H9 (cell line): ENCODE measurements at regions not wholly inside any gene's neighbourhood (a gene's known extent, or its start where the extent isn't known, plus 50 kb on each side); places are given as distances from the start of the nearest gene placed in this dataset.

Source experiments
- DNase-seq: peaks from one replicate; pipeline ENCODE4 v3.0.0-alpha.2; 2017
- H2AFZ ChIP-seq: one replicate; pipeline ENCODE4 v1.6.1; 2013; ENCODE audit warnings: mild to moderate bottlenecking, low read length, control low read depth, moderate library complexity
- H2AK5ac ChIP-seq: 2 replicates; pipeline ENCODE4 v1.6.1; 2013; ENCODE audit warnings: low read length, control low read depth, mixed read lengths; ENCODE audit not compliant: insufficient read length
- H2BK120ac ChIP-seq: one replicate; pipeline ENCODE4 v1.6.1; 2013; ENCODE audit warnings: low read depth, mild to moderate bottlenecking, low read length, control low read depth, inconsistent platforms; ENCODE audit not compliant: poor library complexity, severe bottlenecking
- H2BK12ac ChIP-seq: 2 replicates; pipeline ENCODE4 v1.6.1; 2013; ENCODE audit warnings: low read length, control low read depth, mixed read lengths, low read depth; ENCODE audit not compliant: insufficient read length
- H2BK15ac ChIP-seq: 2 replicates; pipeline ENCODE4 v1.6.1; 2013; ENCODE audit warnings: low read depth, low read length, control low read depth
- H2BK20ac ChIP-seq: one replicate; pipeline ENCODE4 v1.6.1; 2013; ENCODE audit warnings: low read depth, mild to moderate bottlenecking, low read length, control low read depth, inconsistent platforms; ENCODE audit not compliant: poor library complexity, severe bottlenecking
- H2BK5ac ChIP-seq: 2 replicates; pipeline ENCODE4 v1.6.1; 2013; ENCODE audit warnings: low read length, control low read depth, mixed read lengths; ENCODE audit not compliant: insufficient read length
- H3K14ac ChIP-seq: 2 replicates; pipeline ENCODE4 v1.6.1; 2013; ENCODE audit warnings: low read length, control low read depth; ENCODE audit not compliant: insufficient read depth
- H3K18ac ChIP-seq: 2 replicates; pipeline ENCODE4 v1.6.1; 2013; ENCODE audit warnings: low read depth, mild to moderate bottlenecking, mixed read lengths, low read length, control low read depth; ENCODE audit not compliant: insufficient read length
- H3K23ac ChIP-seq: 2 replicates; pipeline ENCODE4 v1.6.1; 2013; ENCODE audit warnings: low read length, control low read depth, mixed read lengths, low read depth; ENCODE audit not compliant: insufficient read length
- H3K23me2 ChIP-seq: 2 replicates; pipeline ENCODE4 v1.6.1; 2013; ENCODE audit warnings: low read depth, mild to moderate bottlenecking, mixed read lengths, low read length, control low read depth; ENCODE audit not compliant: insufficient read length, poor library complexity, severe bottlenecking
- H3K27ac ChIP-seq: 2 replicates; pipeline ENCODE4 v1.5.1; 2013; ENCODE audit warnings: low read length, control low read depth, mixed read lengths, low read depth; ENCODE audit not compliant: insufficient read length
- H3K27me3 ChIP-seq: 2 replicates; pipeline ENCODE4 v1.6.1; 2013; ENCODE audit warnings: low read length, control low read depth, inconsistent platforms; ENCODE audit not compliant: insufficient read depth
- H3K4ac ChIP-seq: 2 replicates; pipeline ENCODE4 v1.6.1; 2013; ENCODE audit warnings: low read depth, mild to moderate bottlenecking, control low read depth, inconsistent platforms, low read length, moderate library complexity
- H3K4me1 ChIP-seq: 2 replicates; pipeline ENCODE4 v1.6.1; 2013; ENCODE audit warnings: low read length, control low read depth, inconsistent platforms; ENCODE audit not compliant: insufficient read depth
- H3K4me2 ChIP-seq: 2 replicates; pipeline ENCODE4 v1.6.1; 2013; ENCODE audit warnings: low read length, control low read depth, mixed read lengths; ENCODE audit not compliant: insufficient read length, insufficient read depth
- H3K56ac ChIP-seq: 2 replicates; pipeline ENCODE4 v1.6.1; 2013; ENCODE audit warnings: low read depth, mild to moderate bottlenecking, mixed read lengths, low read length, control low read depth; ENCODE audit not compliant: insufficient read length
- H3K79me1 ChIP-seq: 2 replicates; pipeline ENCODE4 v1.6.1; 2013; ENCODE audit warnings: low read depth, mild to moderate bottlenecking, moderate library complexity, low read length, control low read depth, inconsistent platforms; ENCODE audit not compliant: insufficient read depth, poor library complexity, severe bottlenecking
- H3K79me2 ChIP-seq: 2 replicates; pipeline ENCODE4 v1.6.1; 2013; ENCODE audit warnings: low read length, control low read depth, inconsistent platforms; ENCODE audit not compliant: insufficient read depth
- H3K9ac ChIP-seq: 2 replicates; pipeline ENCODE4 v1.6.1; 2013; ENCODE audit warnings: low read length, control low read depth, mixed read lengths; ENCODE audit not compliant: insufficient read length; ENCODE audit errors: extremely low read depth
- H3K9me3 ChIP-seq: one replicate; pipeline ENCODE4 v1.6.1; 2013; ENCODE audit warnings: low read depth, low read length, inconsistent platforms; ENCODE audit not compliant: control insufficient read depth
- H3T11ph ChIP-seq: one replicate; pipeline ENCODE4 v1.6.1; 2013; ENCODE audit warnings: mild to moderate bottlenecking, low read length, control low read depth, inconsistent platforms
- H4K20me1 ChIP-seq: one replicate; pipeline ENCODE4 v1.6.1; 2013; ENCODE audit not compliant: control insufficient read depth, insufficient read length, insufficient read depth
- H4K5ac ChIP-seq: 2 replicates; pipeline ENCODE4 v1.6.1; 2013; ENCODE audit warnings: low read depth, mild to moderate bottlenecking, mixed read lengths, low read length, control low read depth; ENCODE audit not compliant: insufficient read length
- H4K8ac ChIP-seq: replicated peaks from 2 replicates; pipeline ENCODE4 v1.6.1; 2013; ENCODE audit warnings: low read length, control low read depth, mixed read lengths, low read depth; ENCODE audit not compliant: insufficient read length
- H4K91ac ChIP-seq: 2 replicates; pipeline ENCODE4 v1.6.1; 2013; ENCODE audit warnings: low read depth, mild to moderate bottlenecking, moderate library complexity, mixed read lengths, low read length, control low read depth; ENCODE audit not compliant: insufficient read length
- H3K27ac Mint-ChIP-seq, 3 experiments: 2 replicates in 2 of 3; 3 replicates in 1 of 3; pipeline ENCODE4 v1.8.0; 2020 to 2021; ENCODE audit warnings: mixed read lengths in 3 of 3, mild to moderate bottlenecking in 1 of 3, moderate library complexity in 1 of 3
- H3K27me3 Mint-ChIP-seq: 2 replicates; pipeline ENCODE4 v1.8.0; 2021; ENCODE audit warnings: low read depth, mild to moderate bottlenecking, moderate library complexity, mixed read lengths
- H3K36me3 Mint-ChIP-seq, 3 experiments: 2 replicates in 2 of 3; 3 replicates in 1 of 3; pipeline ENCODE4 v1.8.0; 2020 to 2021; ENCODE audit warnings: low read depth in 3 of 3, mixed read lengths in 3 of 3; ENCODE audit not compliant: insufficient read depth in 1 of 3
- H3K4me1 Mint-ChIP-seq, 2 experiments: 2 replicates each; pipeline ENCODE4 v1.8.0; 2020; ENCODE audit warnings: mixed read lengths in 2 of 2
- H3K4me3 Mint-ChIP-seq, 2 experiments: 2 replicates in 1 of 2; 3 replicates in 1 of 2; pipeline ENCODE4 v1.8.0; 2020 to 2021; ENCODE audit warnings: mild to moderate bottlenecking in 2 of 2, mixed read lengths in 2 of 2, moderate library complexity in 1 of 2
- H3K9me3 Mint-ChIP-seq, 2 experiments: 2 replicates in 1 of 2; 3 replicates in 1 of 2; pipeline ENCODE4 v1.8.0; 2020; ENCODE audit warnings: mild to moderate bottlenecking in 2 of 2, mixed read lengths in 2 of 2, moderate library complexity in 1 of 2
- WGBS: extraction: QIAGEN DNeasy Blood & Tissue Kit; methylation state at CpG from one replicate; pipeline ENCODE4 v1.1.7; 2013; ENCODE audit warnings: missing lambda C conversion rate, low lambda C conversion rate, mixed read lengths; ENCODE audit not compliant: insufficient read length; ENCODE audit errors: extremely low coverage; 5-methylcytosine and 5-hydroxymethylcytosine counted together
- TF ChIP-seq, protein P1 (sequence below): fragments of 200-600 bp; sonication (generic); conservative IDR thresholded peaks from 3 replicates; pipeline ENCODE4 v1.8.0; 2021; ENCODE audit warnings: antibody characterized with exemption, mild to moderate bottlenecking

DNA sequence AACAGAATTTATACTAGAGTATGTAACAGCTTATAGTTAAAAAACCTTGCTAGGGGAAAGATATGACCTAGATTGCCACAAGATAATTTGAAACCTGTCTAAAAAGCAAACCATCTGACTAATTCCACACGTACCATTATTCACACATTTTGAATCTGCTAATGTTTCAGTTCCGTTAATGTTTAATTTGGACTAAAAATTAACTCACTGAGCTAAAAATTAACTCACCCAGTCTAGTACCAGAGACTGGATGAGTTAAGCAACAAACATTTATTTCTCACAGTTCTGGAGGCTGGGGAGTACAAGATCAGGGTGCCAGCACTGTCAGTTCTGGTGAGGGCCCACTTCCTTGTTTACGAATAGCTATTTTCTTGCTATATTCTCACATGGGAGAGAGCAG, 231.5 kb upstream of the DIAPH2 start:
- TF ChIP-seq, protein P1, sequence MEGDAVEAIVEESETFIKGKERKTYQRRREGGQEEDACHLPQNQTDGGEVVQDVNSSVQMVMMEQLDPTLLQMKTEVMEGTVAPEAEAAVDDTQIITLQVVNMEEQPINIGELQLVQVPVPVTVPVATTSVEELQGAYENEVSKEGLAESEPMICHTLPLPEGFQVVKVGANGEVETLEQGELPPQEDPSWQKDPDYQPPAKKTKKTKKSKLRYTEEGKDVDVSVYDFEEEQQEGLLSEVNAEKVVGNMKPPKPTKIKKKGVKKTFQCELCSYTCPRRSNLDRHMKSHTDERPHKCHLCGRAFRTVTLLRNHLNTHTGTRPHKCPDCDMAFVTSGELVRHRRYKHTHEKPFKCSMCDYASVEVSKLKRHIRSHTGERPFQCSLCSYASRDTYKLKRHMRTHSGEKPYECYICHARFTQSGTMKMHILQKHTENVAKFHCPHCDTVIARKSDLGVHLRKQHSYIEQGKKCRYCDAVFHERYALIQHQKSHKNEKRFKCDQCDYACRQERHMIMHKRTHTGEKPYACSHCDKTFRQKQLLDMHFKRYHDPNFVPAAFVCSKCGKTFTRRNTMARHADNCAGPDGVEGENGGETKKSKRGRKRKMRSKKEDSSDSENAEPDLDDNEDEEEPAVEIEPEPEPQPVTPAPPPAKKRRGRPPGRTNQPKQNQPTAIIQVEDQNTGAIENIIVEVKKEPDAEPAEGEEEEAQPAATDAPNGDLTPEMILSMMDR, result no peak
- DNase-seq, result no peak
- Mint-ChIP-seq H3K9me3 (no peaks in the 10 kb centered on the region), H3K27me3 (no peaks in the 10 kb centered on the region), H3K4me3 (no peak overlapping the region), H3K4me1 (no peaks in the 10 kb centered on the region), H3K36me3 (no peaks in the 10 kb centered on the region), H3K27ac (no peak overlapping the region)
- no peaks in the 10 kb centered on the region for H3K9me3 ChIP-seq
- H3K4me2 ChIP-seq, result no peak overlapping the region
- H3K9ac ChIP-seq, result no peak overlapping the region
- no peak overlapping the region for H4K91ac ChIP-seq
- no peak overlapping the region for H3K27ac ChIP-seq
- no peaks in the 10 kb centered on the region for H3K79me1 ChIP-seq
- H3K23me2 ChIP-seq, result no peaks in the 10 kb centered on the region
- no peak overlapping the region for H3K23ac ChIP-seq
- no peak overlapping the region for H2AK5ac ChIP-seq
- H4K8ac ChIP-seq, result no peak overlapping the region
- H3K79me2 ChIP-seq, result no peaks in the 10 kb centered on the region
- H3K4ac ChIP-seq, result no peak overlapping the region
- H3T11ph ChIP-seq, result no peak overlapping the region
- no peak overlapping the region for H3K56ac ChIP-seq
- no peaks in the 10 kb centered on the region for H3K27me3 ChIP-seq
- no peak overlapping the region for H2BK5ac ChIP-seq
- no peak overlapping the region for H2BK12ac ChIP-seq
- no peaks in the 10 kb centered on the region for H4K20me1 ChIP-seq
- no peak overlapping the region for H2AFZ ChIP-seq
- no peak overlapping the region for H4K5ac ChIP-seq
- no peaks in the 10 kb centered on the region for H3K4me1 ChIP-seq
- H3K18ac ChIP-seq, result no peak overlapping the region
- no peak overlapping the region for H2BK15ac ChIP-seq
- no peak overlapping the region for H3K14ac ChIP-seq
- H2BK120ac ChIP-seq, result no peak overlapping the region
- no CpG with 5 or more reads among the region's 3 CpGs for WGBS
- H2BK20ac ChIP-seq, result no peak overlapping the region
